Esophagus muscularis mucosa (tissue), 3 donors: ENCODE measurements at regions not wholly inside any gene's neighbourhood (a gene's known extent, or its start where the extent isn't known, plus 50 kb on each side); places are given as distances from the start of the nearest gene placed in this dataset.

ENCODE experiments used
- CTCF ChIP-seq, 3 experiments: fragments of 200-600 bp in 2 of 3; fragments of 450-650 bp in 1 of 3; sonication (generic) in 2 of 3; IDR thresholded peaks; one replicate each; pipeline ENCODE4 v1.5.1; 2017 to 2019; ENCODE audit warnings: antibody characterized with exemption in 3 of 3, mild to moderate bottlenecking in 2 of 3, moderate library complexity in 1 of 3
- POLR2A ChIP-seq: fragments of 450-650 bp; IDR thresholded peaks from one replicate; pipeline ENCODE4 v1.6.1; 2017; ENCODE audit warnings: antibody characterized with exemption, moderate library complexity, mild to moderate bottlenecking, low read depth
- POLR2AphosphoS5 ChIP-seq, 2 donors: sonication (generic); formaldehyde crosslinking; IDR thresholded peaks; one replicate each; pipeline ENCODE4 v1.6.1; 2017; ENCODE audit warnings: antibody characterized with exemption in 2 of 2

GRCh38 chr3:30203301-30203700 lies 403.1 kb upstream of the TGFBR2 start:
- no peak for TF ChIP-seq CTCF (IDR thresholded peaks at IDR 0.05)
- TF ChIP-seq POLR2A, result no peak
- no peak for TF ChIP-seq POLR2AphosphoS5 (IDR thresholded peaks at IDR 0.05)
